ENCODE measurements at regions not wholly inside any gene's neighbourhood (a gene's known extent, or its start where the extent isn't known, plus 50 kb on each side); places are given as distances from the start of the nearest gene placed in this dataset.

- TF ChIP-seq CTCF (IDR thresholded peaks at IDR 0.05) (no peak), POLR2AphosphoS5 (IDR thresholded peaks at IDR 0.05) (no peak), POLR2A (IDR thresholded peaks at IDR 0.05) (no peak)
Measured at GRCh38 chr4:110967936-110968335, 345.1 kb upstream of the PITX2 start.
